GM13976 (cell line): ENCODE measurements at regions not wholly inside any gene's neighbourhood (a gene's known extent, or its start where the extent isn't known, plus 50 kb on each side); places are given as distances from the start of the nearest gene placed in this dataset.
"Not testable (repeated sequence)": the region's sequence is repeated elsewhere in the genome, so short reads cannot be mapped to it uniquely, and the experiment has no call there.

ENCODE experiments used
- DNase-seq: peaks from one replicate; pipeline ENCODE4 v3.0.0; 2012; ENCODE audit warnings: low spot score
- CTCF ChIP-seq: IDR thresholded peaks from 2 replicates; pipeline ENCODE4 v1.5.1; 2012; ENCODE audit warnings: borderline replicate concordance, mild to moderate bottlenecking; ENCODE audit not compliant: insufficient read depth; ENCODE audit errors: extremely low read depth, missing control alignments, control extremely low read depth
- in situ Hi-C: fragments of 300-500 bp; cut with MboI; formaldehyde crosslinking; loops from one replicate; pipeline ENCODE4 v1.12.0; 2022; ENCODE audit warnings: low sequenced_read_pairs, mixed read lengths, inconsistent platforms; ENCODE audit not compliant: unreplicated experiment

- TF ChIP-seq CTCF = no peak
- no peak for DNase-seq
- in situ Hi-C loops = no loop called here
These were observed 1438.2 kb downstream of the ZPLD1 start for GRCh38 chr3:103873021-103873420.

GRCh38 chr3:103873897-103874545 lies 1439.2 kb downstream of the ZPLD1 start:
- TF ChIP-seq CTCF = no peak
- no peak for DNase-seq
- in situ Hi-C loops = no loop called here

DNA sequence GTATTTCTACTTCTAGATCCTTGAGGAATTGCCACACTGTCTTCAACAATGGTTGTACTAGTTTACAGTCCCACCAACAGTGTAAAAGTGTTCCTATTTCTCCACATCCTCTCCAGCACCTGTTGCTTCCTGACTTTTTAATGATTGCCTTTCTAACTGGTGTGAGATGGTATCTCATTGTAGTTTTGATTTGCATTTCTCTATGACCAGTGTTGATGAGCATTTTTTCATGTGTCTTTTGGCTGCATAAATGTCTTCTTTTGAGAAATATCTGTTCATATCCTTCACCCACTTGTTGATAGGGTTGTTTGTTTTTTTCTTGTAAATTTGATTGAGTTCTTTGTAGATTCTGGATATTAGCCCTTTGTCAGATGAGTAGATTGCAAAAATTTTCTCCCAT lies 1447.0 kb downstream of the ZPLD1 start:
- DNase-seq, in situ Hi-C loops: not testable (repeated sequence)

DNA sequence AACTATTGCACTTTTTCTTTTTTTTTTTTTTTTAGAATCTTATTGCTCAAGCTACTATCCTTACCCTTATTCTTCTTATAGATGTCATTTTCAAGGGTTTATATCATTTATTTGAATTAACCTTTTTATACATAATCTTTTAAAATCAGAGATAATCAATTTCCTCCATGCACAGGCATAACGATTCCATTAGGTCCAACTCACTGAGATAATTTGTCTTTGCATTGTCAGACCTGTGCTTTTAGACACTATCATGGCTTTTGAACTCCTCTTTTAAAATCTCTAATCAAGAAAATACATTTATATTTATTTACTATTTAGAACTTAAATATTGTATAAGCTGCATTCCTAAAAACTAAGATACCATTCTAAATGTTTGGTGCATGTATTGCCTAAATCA lies 1454.9 kb downstream of the ZPLD1 start:
- DNase-seq = no peak
- in situ Hi-C loops = no loop called here
- no peak for TF ChIP-seq CTCF

- in situ Hi-C loops = no loop called here
- no peak for DNase-seq
- no peak for TF ChIP-seq CTCF
These were observed 1459.5 kb downstream of the ZPLD1 start for GRCh38 chr3:103894162-103894822.

- in situ Hi-C loops = no loop called here
- no peak for DNase-seq
- no peak for TF ChIP-seq CTCF
These were observed 1464.5 kb downstream of the ZPLD1 start for GRCh38 chr3:103899328-103899727.

- DNase-seq = no peak
- in situ Hi-C loops = no loop called here
- TF ChIP-seq CTCF = no peak
These were observed 1461.7 kb upstream of the ALCAM start for GRCh38 chr3:103904991-103905390.
